Loucy (cell line): ENCODE measurements at regions not wholly inside any gene's neighbourhood (a gene's known extent, or its start where the extent isn't known, plus 50 kb on each side); places are given as distances from the start of the nearest gene placed in this dataset.

Source experiments
- CTCF ChIP-seq: fragments of 200-600 bp; sonication (generic); conservative IDR thresholded peaks from 2 replicates; pipeline ENCODE4 v1.5.1; 2014; ENCODE audit warnings: mild to moderate bottlenecking, antibody characterized with exemption, low read length
- EZH2phosphoT487 ChIP-seq: fragments of 200-600 bp; IDR thresholded peaks from 2 replicates; pipeline ENCODE4 v1.6.1; 2018; ENCODE audit warnings: antibody characterized with exemption, mild to moderate bottlenecking, moderate library complexity, borderline replicate concordance

GRCh38 chr18:41713969-41714825, 240.8 kb upstream of the PIK3C3 start:
- TF ChIP-seq CTCF (no peak), EZH2phosphoT487 (no peak)
